ENCODE measurements at regions not wholly inside any gene's neighbourhood (a gene's known extent, or its start where the extent isn't known, plus 50 kb on each side); places are given as distances from the start of the nearest gene placed in this dataset.
A peak's percentile ranks its signal among the peaks of the same experiment; 100 is the strongest.

DNA sequence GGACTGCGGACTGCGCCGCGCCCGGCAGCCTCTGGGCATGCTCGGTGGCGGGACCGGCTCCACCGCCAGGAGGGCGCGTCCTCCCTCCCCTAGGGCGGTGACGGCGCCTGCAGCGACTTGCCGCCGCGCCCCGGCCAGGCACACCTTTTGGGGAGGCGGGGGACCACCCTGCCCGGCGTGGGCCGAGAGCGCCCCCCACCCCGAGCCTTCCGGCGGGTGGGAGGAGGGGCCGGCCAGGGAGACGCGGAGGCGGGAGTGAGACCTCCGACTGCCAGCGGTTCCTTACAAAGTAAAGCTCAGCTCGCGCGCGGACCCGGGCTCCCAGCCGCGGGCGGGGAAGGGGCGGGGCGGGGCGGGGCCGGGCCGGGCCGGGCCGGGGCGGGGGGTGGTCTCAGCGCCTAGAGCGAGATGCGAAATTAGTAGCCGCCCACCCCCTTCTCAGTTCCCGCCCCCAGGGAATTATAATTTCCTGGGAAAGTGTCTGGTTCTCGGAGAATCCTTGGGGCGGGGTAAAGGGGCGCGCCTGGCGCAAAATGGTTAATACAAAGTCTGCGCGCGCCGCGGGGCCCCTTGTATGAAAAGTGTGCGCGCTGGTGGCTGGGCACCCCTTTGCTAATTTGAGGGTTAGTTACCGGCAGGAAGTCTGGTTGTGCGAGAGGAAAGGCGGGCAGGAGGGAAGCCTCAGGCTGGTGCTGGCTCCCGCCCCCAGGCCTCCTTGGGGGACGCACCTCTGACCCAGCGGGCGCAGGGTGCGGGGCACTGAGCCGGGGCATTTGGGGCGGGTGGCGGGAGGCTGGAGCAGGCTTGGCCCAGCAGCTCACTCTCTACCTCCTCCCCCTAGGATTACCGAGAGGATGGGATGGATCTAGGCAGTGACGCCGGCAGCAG is 224.8 kb upstream of the IL12A start:
- no peaks in the 10 kb centered on the region for H3K9me3 ChIP-seq
- peaks cover 17% of the 10 kb centered on the region for H3K36me3 ChIP-seq
- peak; percentile 93 for DNase-seq
- H3K4me3 ChIP-seq, result peak overlapping the region; percentile 83
- H3K27me3 ChIP-seq, result no peaks in the 10 kb centered on the region

DNA sequence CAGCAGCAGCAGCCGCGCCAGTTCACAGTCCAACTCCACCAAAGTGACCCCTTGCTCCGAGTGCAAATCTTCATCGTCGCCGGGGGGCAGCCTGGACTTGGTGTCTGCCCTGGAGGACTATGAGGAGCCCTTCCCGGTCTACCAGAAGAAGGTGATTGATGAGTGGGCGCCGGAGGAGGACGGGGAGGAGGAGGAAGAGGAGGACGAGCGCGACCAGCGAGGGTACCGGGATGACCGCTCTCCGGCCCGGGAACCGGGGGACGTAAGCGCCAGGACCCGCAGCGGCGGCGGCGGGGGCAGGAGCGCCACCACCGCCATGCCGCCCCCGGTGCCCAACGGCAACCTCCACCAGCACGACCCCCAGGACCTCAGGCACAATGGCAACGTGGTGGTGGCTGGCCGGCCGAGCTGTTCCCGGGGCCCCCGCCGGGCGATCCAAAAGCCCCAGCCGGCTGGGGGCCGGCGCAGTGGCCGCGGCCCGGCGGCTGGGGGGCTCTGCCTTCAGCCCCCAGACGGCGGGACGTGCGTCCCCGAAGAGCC is 224.1 kb upstream of the IL12A start:
- Histone ChIP-seq H3K36me3 (peaks cover 20% of the 10 kb centered on the region), H3K9me3 (no peaks in the 10 kb centered on the region), H3K27me3 (no peaks in the 10 kb centered on the region), H3K4me3 (peak overlapping the region; percentile 83)
- no peak for DNase-seq

DNA sequence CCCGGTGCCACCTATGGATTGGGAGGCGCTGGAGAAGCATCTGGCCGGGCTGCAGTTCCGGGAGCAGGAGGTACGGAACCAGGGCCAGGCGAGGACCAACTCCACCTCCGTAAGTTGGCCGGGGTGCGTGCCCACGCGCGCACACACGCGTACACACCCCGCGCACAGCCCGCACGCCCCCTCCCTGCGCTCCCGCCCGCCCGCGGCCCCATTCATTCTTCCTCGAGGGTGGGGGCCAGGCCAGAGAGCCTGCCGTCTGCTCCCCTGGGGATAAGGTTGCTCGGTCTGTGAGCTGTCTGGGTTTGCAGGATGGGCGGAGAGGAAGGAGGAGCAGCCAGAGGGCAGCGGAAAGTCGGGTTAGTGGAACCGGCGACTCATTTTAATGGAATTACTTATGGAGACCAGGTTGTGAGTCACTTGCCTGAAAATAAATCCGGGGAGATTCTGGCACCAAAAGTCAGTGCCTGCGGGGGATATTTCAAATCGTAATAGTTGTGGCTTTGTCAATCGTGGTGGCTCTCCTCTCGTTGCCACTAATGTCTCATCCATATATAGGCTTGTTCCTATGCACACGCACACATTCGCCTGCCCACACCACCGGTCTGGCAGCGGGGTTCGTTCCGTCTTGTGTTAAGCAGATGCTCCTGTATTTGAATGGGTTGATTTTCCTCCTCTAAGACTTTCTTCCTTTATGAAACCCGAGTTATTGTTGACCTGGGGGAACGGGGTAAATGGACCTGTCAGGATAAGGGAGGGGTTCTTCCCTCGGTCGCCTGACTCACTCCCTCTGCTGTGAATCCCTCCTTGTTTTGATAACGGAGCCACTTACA is 223.4 kb upstream of the IL12A start:
- DNase-seq, result peak; percentile 99
- H3K27me3 ChIP-seq, result no peaks in the 10 kb centered on the region

GRCh38 chr3:159765860-159766294 is 222.8 kb upstream of the IL12A start:
- no peaks in the 10 kb centered on the region for H3K9me3 ChIP-seq
- peak overlapping the region; percentile 83 for H3K4me3 ChIP-seq
- peaks cover 30% of the 10 kb centered on the region for H3K36me3 ChIP-seq
- DNase-seq, result no peak
- no peaks in the 10 kb centered on the region for H3K27me3 ChIP-seq

More for the DNA sequence above, 223.4 kb upstream of the IL12A start:
- H3K36me3 ChIP-seq, result peaks cover 25% of the 10 kb centered on the region
- no peaks in the 10 kb centered on the region for H3K9me3 ChIP-seq
- peak overlapping the region; percentile 83 for H3K4me3 ChIP-seq

GRCh38 chr3:159766563-159767185 is 222.0 kb upstream of the IL12A start:
- Histone ChIP-seq H3K9me3 (no peaks in the 10 kb centered on the region), H3K36me3 (peaks cover 30% of the 10 kb centered on the region), H3K4me3 (peak overlapping the region; percentile 83), H3K27me3 (no peaks in the 10 kb centered on the region)
- peak; percentile 34 for DNase-seq

GRCh38 chr3:159770998-159771397 is 217.6 kb upstream of the IL12A start:
- Histone ChIP-seq H3K9me3 (no peaks in the 10 kb centered on the region), H3K4me3 (no peak overlapping the region), H3K27me3 (no peaks in the 10 kb centered on the region), H3K36me3 (peaks cover 37% of the 10 kb centered on the region)
- no peak for DNase-seq

DNA sequence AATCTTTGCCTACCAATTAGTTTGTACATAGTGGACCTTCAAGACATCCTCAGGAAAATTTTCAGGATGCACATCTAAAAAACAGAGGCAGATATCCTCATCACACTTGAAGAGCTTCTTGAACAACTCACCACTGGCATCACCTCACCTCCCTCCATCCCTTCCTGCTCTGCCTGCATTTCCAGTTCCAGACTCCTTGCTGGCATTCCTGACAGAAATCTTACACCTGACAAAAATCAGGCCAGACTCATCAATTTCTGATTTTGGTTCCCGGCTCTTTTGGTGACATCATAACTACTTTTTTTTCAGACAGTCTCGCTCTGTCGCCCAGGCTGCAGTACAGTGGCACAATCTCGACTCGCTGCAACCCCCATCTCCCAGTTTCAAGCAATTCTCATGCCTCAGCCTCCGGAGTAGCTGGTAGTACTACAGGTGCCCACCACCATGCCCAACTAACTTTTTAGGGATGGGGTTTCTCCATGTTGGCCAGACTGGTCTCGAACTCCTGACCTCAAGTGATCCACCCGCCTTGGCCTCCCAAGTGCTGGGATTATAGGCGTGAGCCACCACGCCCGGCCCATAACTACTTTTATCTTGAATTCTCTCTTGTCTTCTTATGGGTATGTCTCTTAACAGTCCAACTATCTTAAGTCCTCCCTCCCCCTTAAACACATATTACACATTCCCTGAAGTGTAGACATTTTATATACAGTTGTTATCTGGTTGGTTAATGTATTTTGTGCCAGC is 216.6 kb upstream of the IL12A start:
- H3K36me3 ChIP-seq, result peaks cover 35% of the 10 kb centered on the region
- no peaks in the 10 kb centered on the region for H3K9me3 ChIP-seq
- H3K4me3 ChIP-seq, result no peak overlapping the region
- no peaks in the 10 kb centered on the region for H3K27me3 ChIP-seq
- DNase-seq, result no peak

- Histone ChIP-seq H3K27me3 (no peaks in the 10 kb centered on the region), H3K36me3 (peaks cover 32% of the 10 kb centered on the region), H3K4me3 (no peak overlapping the region), H3K9me3 (no peaks in the 10 kb centered on the region)
- DNase-seq, result no peak
Measured at GRCh38 chr3:159773706-159774105, 214.9 kb upstream of the IL12A start.

DNA sequence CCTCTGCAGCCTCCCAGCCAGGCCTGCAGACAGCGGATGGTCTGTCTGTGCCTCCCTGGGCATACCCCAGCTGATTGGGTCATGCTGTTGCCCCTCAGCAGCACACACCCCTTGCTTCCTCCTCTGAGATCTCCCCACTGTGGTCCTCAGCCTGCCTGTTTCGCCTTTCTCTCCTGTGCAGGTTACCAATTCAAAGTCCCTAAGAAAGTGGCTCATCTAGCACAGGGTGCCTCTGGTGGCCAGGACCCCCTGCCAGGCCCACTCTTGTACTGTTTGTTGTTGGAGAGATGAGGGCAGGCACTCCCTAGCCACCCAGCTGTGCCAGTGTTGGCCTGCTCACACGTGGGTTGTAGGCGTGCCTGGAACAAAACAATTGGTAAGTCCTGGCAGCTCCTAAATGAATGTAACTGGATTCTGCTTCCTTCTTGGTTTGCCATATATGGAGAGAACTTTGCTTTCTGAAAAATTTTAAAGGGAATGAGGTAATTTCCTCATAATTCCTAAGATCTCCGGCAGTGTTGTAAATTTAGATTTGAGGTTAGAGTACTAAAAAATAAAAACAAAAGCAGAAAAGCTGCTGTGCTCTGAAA is 213.2 kb upstream of the IL12A start:
- no peaks in the 10 kb centered on the region for H3K27me3 ChIP-seq
- H3K36me3 ChIP-seq, result peaks cover 30% of the 10 kb centered on the region
- DNase-seq, result peak; percentile 88
- no peak overlapping the region for H3K4me3 ChIP-seq
- no peaks in the 10 kb centered on the region for H3K9me3 ChIP-seq

GRCh38 chr3:159776779-159777178 is 211.9 kb upstream of the IL12A start:
- no peak for DNase-seq
- no peak overlapping the region for H3K4me3 ChIP-seq
- no peaks in the 10 kb centered on the region for H3K9me3 ChIP-seq
- H3K36me3 ChIP-seq, result peaks cover 27% of the 10 kb centered on the region
- H3K27me3 ChIP-seq, result no peaks in the 10 kb centered on the region

GRCh38 chr3:159779883-159780282 is 208.8 kb upstream of the IL12A start:
- Histone ChIP-seq H3K4me3 (no peak overlapping the region), H3K9me3 (no peaks in the 10 kb centered on the region), H3K36me3 (peaks cover 20% of the 10 kb centered on the region), H3K27me3 (no peaks in the 10 kb centered on the region)
- no peak for DNase-seq

GRCh38 chr3:159781867-159782266 is 206.8 kb upstream of the IL12A start:
- no peaks in the 10 kb centered on the region for H3K27me3 ChIP-seq
- no peak overlapping the region for H3K4me3 ChIP-seq
- DNase-seq, result no peak
- H3K36me3 ChIP-seq, result peaks cover 15% of the 10 kb centered on the region
- no peaks in the 10 kb centered on the region for H3K9me3 ChIP-seq

DNA sequence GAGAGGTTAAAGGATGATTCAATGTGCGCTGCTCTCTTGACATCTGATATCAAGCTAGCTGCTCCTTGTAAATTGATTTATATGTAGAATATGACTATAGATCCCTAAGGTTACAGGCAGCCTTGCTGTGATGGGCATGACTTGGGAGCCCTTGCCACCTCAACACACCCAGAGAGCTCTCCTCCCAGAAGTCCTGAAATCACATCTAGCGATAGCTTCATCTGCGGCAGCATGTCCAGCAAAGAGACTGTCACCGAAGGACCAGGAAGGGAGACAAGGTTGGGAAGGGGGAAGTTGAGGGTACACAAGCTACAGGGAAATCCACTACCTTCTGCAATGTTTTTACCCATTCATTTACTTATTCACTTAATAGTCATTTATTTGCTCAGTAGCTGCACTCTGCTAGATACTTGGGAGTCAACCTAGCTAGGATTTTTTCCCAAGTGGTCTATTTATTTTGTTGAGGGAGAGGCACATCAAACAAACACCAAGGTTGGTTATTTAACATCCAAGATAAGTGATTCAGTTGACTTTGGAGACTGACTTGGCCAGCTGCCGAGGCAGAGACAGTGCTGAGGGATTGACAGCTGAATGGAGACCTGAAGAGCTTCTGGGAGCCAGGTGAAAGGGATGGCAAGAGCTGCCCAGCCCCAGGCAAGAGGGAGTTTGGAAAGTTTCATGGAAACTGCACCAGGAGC is 205.8 kb upstream of the IL12A start:
- no peak for DNase-seq
- Histone ChIP-seq H3K9me3 (no peaks in the 10 kb centered on the region), H3K36me3 (peaks cover 10% of the 10 kb centered on the region), H3K27me3 (no peaks in the 10 kb centered on the region), H3K4me3 (no peak overlapping the region)

DNA sequence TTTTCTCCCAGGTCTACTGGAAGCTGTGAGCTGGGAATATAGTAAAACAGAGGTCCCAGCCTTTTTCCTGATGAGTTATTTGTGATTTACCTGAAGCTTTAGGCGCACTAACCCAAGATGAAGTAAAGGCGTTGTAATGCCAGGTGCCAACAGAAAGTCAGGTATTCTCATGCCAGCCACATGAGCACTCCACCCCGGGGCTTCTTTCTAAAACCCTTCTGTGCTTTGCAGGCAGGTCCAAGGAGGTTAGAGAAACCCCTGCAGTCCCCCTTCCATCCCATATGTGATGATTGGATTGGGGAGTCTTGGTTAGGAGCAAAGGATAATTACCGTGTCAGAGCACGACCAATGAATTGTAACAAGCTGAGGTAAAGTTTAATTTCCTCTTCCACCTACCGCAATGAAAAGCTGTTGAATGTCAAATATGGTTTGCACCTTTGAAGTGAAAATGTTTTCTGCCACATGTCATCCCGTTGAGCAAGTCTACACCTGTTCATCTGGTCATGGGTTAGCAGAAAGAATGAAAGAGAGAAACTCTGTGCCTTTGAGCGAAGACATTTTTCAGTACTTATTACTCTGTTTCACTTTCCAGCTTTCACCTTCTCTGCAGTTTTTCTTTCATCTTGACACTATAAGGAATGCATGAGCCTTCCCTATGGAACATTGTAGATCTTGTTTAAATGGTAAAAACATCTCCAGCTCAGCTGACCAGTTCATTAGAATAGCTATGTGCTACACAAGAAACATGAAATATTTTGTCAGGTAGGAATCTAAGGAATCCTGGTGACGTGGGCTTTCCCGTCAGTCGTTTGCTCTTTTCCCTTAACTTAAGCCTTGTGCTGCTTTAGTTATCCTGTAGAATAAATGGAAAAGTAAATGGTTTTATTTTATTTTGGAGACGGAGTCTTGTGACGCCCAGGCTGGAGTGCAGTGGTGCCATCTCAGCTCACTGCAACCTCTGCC is 204.6 kb upstream of the IL12A start:
- no peaks in the 10 kb centered on the region for H3K27me3 ChIP-seq
- peaks cover 10% of the 10 kb centered on the region for H3K36me3 ChIP-seq
- no peak overlapping the region for H3K4me3 ChIP-seq
- DNase-seq, result no peak
- H3K9me3 ChIP-seq, result no peaks in the 10 kb centered on the region

Data from MG63 (cell line).